T-helper 1 cell treated with Interleukin-12 subunit alpha and Interleukin-12 subunit beta and Interleukin-4 antibody, amounts not matched to agents 30 μg/mL and 1 μg/mL, for 36 hours (primary cell): ENCODE measurements at regions not wholly inside any gene's neighbourhood (a gene's known extent, or its start where the extent isn't known, plus 50 kb on each side); places are given as distances from the start of the nearest gene placed in this dataset.
"Not testable (repeated sequence)": the region's sequence is repeated elsewhere in the genome, so short reads cannot be mapped to it uniquely, and the experiment has no call there.

Source experiments
- H3K27ac Mint-ChIP-seq: one replicate; pipeline ENCODE4 v1.8.0; 2021; ENCODE audit warnings: mild to moderate bottlenecking, mixed read lengths
- H3K27me3 Mint-ChIP-seq: one replicate; pipeline ENCODE4 v1.8.0; 2021; ENCODE audit warnings: low read depth, mixed read lengths
- H3K36me3 Mint-ChIP-seq: one replicate; pipeline ENCODE4 v1.8.0; 2021; ENCODE audit warnings: low read depth, mixed read lengths
- H3K4me1 Mint-ChIP-seq: one replicate; pipeline ENCODE4 v1.8.0; 2021; ENCODE audit warnings: low read depth, mixed read lengths
- H3K4me3 Mint-ChIP-seq: one replicate; pipeline ENCODE4 v1.8.0; 2021; ENCODE audit warnings: mild to moderate bottlenecking, moderate library complexity, mixed read lengths
- H3K9me3 Mint-ChIP-seq: one replicate; pipeline ENCODE4 v1.8.0; 2021; ENCODE audit warnings: mixed read lengths

- no peaks in the 10 kb centered on the region for H3K36me3 Mint-ChIP-seq
- H3K4me1 Mint-ChIP-seq, result no peaks in the 10 kb centered on the region
- H3K9me3 Mint-ChIP-seq, result peaks cover 6% of the 10 kb centered on the region
- H3K27me3 Mint-ChIP-seq, result no peaks in the 10 kb centered on the region
- H3K4me3 Mint-ChIP-seq, result no peak overlapping the region
- no peak overlapping the region for H3K27ac Mint-ChIP-seq
Measured at GRCh38 chr18:1527805-1528204, 623.1 kb downstream of the ADCYAP1 start.

DNA sequence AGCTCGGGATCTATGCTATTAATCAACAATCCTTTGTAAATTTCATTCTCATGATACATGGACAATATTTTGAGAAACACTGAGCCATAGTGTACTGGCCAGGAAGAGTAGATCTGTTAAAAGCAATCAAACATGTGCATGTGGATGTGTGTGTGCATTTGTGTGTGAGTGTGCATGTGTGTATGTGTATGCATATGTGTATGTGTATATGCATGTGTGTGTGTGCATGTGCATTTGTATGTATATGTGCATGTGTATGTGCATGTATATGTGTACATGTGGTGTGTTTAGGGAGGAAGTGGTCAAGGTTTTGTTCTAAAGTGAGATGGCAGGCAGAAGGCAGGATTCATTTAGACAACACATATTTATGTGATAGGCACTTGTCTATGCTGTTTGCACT is 623.8 kb downstream of the ADCYAP1 start:
- peaks cover 3% of the 10 kb centered on the region for H3K9me3 Mint-ChIP-seq
- no peak overlapping the region for H3K27ac Mint-ChIP-seq
- no peak overlapping the region for H3K4me3 Mint-ChIP-seq
- H3K27me3 Mint-ChIP-seq, result no peaks in the 10 kb centered on the region
- no peaks in the 10 kb centered on the region for H3K36me3 Mint-ChIP-seq
- H3K4me1 Mint-ChIP-seq, result no peaks in the 10 kb centered on the region

DNA sequence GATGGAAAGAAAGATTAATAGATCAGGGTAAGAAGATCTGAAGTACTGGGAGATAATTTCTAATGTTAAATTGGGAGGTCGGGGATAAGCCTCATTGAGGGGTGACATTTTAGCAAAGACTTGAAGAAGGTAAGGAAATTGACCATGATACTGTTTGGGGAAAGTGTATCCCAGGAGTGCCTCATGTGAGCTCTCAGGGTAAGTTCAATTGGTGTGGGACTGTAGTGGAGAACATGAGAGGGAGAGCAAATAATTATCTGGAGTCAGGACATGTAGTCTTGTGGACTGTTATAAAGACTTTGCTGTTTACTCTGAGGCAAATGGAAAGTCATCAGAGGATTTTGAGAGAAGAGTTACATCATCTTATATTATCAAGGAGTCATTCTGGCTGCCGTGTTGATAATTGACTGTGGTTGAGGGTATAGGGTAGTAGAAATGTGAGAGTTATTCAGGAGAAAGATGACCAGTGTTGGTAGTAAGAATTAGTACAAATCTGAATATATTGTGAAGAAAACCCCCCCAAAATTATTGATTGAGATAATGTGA is 624.4 kb downstream of the ADCYAP1 start:
- Mint-ChIP-seq H3K36me3 (no peaks in the 10 kb centered on the region), H3K4me1 (no peaks in the 10 kb centered on the region), H3K4me3 (no peak overlapping the region), H3K9me3 (peaks cover 3% of the 10 kb centered on the region), H3K27me3 (no peaks in the 10 kb centered on the region), H3K27ac (no peak overlapping the region)

DNA sequence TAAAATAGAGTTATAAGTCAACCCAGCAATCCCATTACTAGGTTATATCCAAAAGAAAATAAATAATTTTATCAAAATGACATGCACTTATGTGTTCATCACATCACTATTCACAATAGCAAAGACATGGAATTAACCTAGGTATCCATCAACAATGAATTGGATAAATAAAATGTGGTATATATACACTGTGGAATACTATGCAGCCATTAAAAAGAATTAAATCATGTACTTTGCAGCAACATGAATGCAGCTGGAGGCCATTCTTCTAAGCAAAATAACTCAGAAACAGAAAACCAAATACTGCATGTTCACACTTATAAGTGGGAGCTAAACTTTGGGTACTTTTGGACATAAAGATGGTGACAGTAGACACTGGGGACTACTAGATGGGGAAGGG is 626.0 kb downstream of the ADCYAP1 start:
- Mint-ChIP-seq H3K4me1 (no peaks in the 10 kb centered on the region), H3K9me3 (peaks cover 3% of the 10 kb centered on the region), H3K27me3 (no peaks in the 10 kb centered on the region), H3K36me3 (no peaks in the 10 kb centered on the region), H3K4me3 (no peak overlapping the region), H3K27ac (no peak overlapping the region)

DNA sequence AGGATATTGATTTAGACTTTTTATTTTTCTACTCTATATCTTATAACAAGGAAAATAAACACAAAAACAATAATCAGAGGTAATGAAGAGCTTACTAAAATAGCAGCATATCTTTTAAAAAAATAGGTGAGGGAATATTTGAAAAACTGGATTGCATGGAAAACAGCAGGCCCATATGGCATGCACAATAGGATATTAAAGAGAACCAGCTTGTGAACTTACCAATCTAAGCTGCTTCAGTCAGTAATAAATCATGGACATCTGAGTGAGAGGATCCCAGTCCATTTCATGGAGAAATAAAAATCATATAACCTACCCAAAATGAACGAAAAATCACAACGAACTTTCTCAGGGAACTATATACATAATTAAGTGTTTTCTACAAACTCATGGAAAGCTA is 634.6 kb downstream of the ADCYAP1 start:
- Mint-ChIP-seq H3K4me1 (no peaks in the 10 kb centered on the region), H3K4me3 (no peak overlapping the region), H3K27me3 (no peaks in the 10 kb centered on the region), H3K9me3 (no peaks in the 10 kb centered on the region), H3K36me3 (no peaks in the 10 kb centered on the region), H3K27ac (no peak overlapping the region)

- H3K36me3 Mint-ChIP-seq, result no peaks in the 10 kb centered on the region
- no peak overlapping the region for H3K27ac Mint-ChIP-seq
- H3K4me1 Mint-ChIP-seq, result no peaks in the 10 kb centered on the region
- no peak overlapping the region for H3K4me3 Mint-ChIP-seq
- H3K9me3 Mint-ChIP-seq, result no peaks in the 10 kb centered on the region
- no peaks in the 10 kb centered on the region for H3K27me3 Mint-ChIP-seq
Measured at GRCh38 chr18:1541478-1541877, 636.8 kb downstream of the ADCYAP1 start.

DNA sequence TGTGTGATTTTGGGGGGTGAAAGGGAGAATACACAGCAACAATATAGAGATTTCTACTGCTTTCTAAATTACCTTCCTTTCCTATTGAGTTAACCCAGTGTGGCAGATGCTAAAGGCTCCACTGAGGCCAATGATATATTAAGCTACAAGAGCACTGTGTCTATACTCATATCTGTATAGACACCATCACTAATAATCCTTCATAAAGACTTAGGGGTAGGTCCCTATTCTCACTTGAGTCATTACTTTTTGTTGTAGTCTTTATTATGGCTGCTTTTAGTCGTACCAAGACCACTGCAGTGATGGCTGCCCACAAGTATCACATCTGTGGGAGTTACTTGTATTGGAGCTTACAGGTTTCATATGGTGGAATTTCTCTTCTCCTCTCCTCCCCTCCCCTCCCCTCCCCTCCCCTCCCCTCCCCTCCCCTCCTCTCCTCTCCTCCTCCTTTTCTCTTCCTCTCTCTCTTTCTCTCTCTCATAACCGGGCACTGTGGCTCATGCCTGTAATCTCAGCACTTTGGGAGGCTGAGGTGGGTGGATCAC is 637.6 kb downstream of the ADCYAP1 start:
- Mint-ChIP-seq H3K36me3 (no peaks in the 10 kb centered on the region), H3K27me3 (no peaks in the 10 kb centered on the region), H3K9me3 (no peaks in the 10 kb centered on the region), H3K27ac (no peak overlapping the region), H3K4me3 (no peak overlapping the region), H3K4me1 (no peaks in the 10 kb centered on the region)

GRCh38 chr18:1544016-1544415 is 639.3 kb downstream of the ADCYAP1 start:
- no peaks in the 10 kb centered on the region for H3K9me3 Mint-ChIP-seq
- no peaks in the 10 kb centered on the region for H3K36me3 Mint-ChIP-seq
- no peaks in the 10 kb centered on the region for H3K4me1 Mint-ChIP-seq
- no peak overlapping the region for H3K27ac Mint-ChIP-seq
- H3K4me3 Mint-ChIP-seq, result no peak overlapping the region
- H3K27me3 Mint-ChIP-seq, result no peaks in the 10 kb centered on the region

- not testable (repeated sequence) for H3K36me3 Mint-ChIP-seq, H3K27ac Mint-ChIP-seq, H3K27me3 Mint-ChIP-seq, H3K4me1 Mint-ChIP-seq, H3K9me3 Mint-ChIP-seq, H3K4me3 Mint-ChIP-seq
Measured at GRCh38 chr18:1557711-1558110, 653.0 kb downstream of the ADCYAP1 start.

- Mint-ChIP-seq H3K27ac (no peak overlapping the region), H3K27me3 (no peaks in the 10 kb centered on the region), H3K4me1 (no peaks in the 10 kb centered on the region), H3K9me3 (no peaks in the 10 kb centered on the region), H3K4me3 (no peak overlapping the region), H3K36me3 (no peaks in the 10 kb centered on the region)
Measured at GRCh38 chr18:1559563-1559962, 654.9 kb downstream of the ADCYAP1 start.

GRCh38 chr18:1564793-1565192 is 660.1 kb downstream of the ADCYAP1 start:
- Mint-ChIP-seq H3K27ac (no peak overlapping the region), H3K27me3 (no peaks in the 10 kb centered on the region), H3K9me3 (no peaks in the 10 kb centered on the region), H3K4me1 (no peaks in the 10 kb centered on the region), H3K4me3 (no peak overlapping the region), H3K36me3 (no peaks in the 10 kb centered on the region)

GRCh38 chr18:1571206-1571605 is 666.5 kb downstream of the ADCYAP1 start:
- no peak overlapping the region for H3K4me3 Mint-ChIP-seq
- no peaks in the 10 kb centered on the region for H3K4me1 Mint-ChIP-seq
- no peaks in the 10 kb centered on the region for H3K36me3 Mint-ChIP-seq
- H3K27ac Mint-ChIP-seq, result no peak overlapping the region
- H3K9me3 Mint-ChIP-seq, result no peaks in the 10 kb centered on the region
- no peaks in the 10 kb centered on the region for H3K27me3 Mint-ChIP-seq

DNA sequence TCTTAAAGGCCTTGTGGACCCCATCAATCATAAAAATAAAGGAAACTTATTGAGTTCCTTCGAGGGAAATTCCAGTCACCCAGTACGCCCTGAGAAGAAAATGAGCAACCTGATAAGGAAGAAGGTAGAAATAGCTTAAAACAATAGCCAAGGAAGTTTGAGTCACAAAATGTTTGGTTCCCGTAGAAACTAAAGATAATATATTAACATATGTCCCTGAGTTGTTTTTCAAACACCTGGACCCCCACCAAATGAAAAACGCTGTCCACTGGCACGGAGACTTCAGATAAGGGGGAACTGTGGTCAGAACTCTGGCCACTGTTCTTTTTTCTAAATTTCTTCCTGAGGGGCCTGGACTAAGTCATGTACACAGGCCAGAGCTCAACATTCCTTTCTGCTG is 669.1 kb downstream of the ADCYAP1 start:
- no peaks in the 10 kb centered on the region for H3K4me1 Mint-ChIP-seq
- no peak overlapping the region for H3K27ac Mint-ChIP-seq
- no peaks in the 10 kb centered on the region for H3K9me3 Mint-ChIP-seq
- H3K36me3 Mint-ChIP-seq, result no peaks in the 10 kb centered on the region
- H3K27me3 Mint-ChIP-seq, result no peaks in the 10 kb centered on the region
- H3K4me3 Mint-ChIP-seq, result no peak overlapping the region

DNA sequence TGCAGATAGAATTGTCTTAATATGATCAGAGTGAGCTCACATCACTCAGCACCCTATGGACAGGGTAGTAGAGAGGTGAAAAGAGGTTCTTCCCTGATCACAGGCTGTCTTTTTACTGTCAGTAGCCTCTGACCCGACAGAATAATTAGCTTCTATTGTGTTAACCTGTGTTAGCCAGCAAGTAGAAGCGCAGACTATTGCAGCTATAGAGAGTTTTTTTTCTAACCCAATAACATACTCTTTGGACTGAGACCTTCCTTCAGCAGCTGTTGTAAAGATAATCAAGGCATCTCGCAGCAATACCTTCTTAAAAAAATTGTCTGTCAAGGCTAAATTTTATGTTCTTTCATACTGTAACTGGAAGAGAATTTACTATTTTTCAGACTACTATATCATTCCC is 670.4 kb downstream of the ADCYAP1 start:
- Mint-ChIP-seq H3K27ac (no peak overlapping the region), H3K36me3 (no peaks in the 10 kb centered on the region), H3K4me1 (no peaks in the 10 kb centered on the region), H3K27me3 (no peaks in the 10 kb centered on the region), H3K4me3 (no peak overlapping the region), H3K9me3 (no peaks in the 10 kb centered on the region)

DNA sequence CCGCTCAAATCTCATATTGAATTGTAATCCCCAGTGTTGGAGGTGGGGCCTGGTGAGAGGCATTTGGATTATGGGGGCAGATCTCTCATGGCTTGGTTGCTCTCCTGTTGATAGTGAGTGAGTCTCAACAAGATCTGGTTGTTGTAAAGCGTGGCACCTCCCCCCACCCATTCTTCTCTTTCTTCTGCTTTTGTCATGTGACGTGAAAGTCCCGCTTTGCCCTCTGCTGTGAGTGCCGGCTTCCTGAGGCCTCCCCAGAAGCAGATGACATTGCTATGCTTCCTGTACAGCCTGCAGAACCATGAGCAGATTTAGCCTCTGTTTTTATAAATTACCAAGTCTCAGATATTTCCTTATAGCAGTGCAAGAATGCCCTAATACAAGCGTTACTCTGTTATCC is 673.8 kb downstream of the ADCYAP1 start:
- H3K36me3 Mint-ChIP-seq, result no peaks in the 10 kb centered on the region
- H3K9me3 Mint-ChIP-seq, result no peaks in the 10 kb centered on the region
- no peak overlapping the region for H3K4me3 Mint-ChIP-seq
- no peak overlapping the region for H3K27ac Mint-ChIP-seq
- H3K27me3 Mint-ChIP-seq, result no peaks in the 10 kb centered on the region
- no peaks in the 10 kb centered on the region for H3K4me1 Mint-ChIP-seq

DNA sequence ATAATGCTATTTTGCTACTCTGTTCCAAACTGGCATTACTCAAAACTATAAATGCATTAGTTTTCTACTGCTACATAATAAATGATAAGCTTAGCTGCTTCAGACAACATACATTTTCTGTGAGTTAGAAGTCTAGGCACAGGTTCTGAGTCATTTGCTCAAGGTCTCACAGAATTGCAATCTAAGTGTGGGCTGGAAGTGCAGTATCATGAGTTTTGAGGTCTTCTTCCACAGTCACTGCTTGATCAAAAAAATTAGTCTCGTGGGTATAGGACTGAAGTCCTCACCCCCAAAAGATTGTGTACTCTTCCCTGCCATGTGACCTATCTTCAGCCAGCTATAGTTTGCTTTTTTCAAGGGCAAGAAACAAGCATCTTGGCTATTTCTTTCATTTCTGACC is 676.9 kb downstream of the ADCYAP1 start:
- H3K4me1 Mint-ChIP-seq, result no peaks in the 10 kb centered on the region
- peaks cover 3% of the 10 kb centered on the region for H3K27me3 Mint-ChIP-seq
- H3K4me3 Mint-ChIP-seq, result no peak overlapping the region
- no peaks in the 10 kb centered on the region for H3K36me3 Mint-ChIP-seq
- no peak overlapping the region for H3K27ac Mint-ChIP-seq
- no peaks in the 10 kb centered on the region for H3K9me3 Mint-ChIP-seq
